ENCODE measurements at regions not wholly inside any gene's neighbourhood (a gene's known extent, or its start where the extent isn't known, plus 50 kb on each side); places are given as distances from the start of the nearest gene placed in this dataset.

GRCh38 chr7:22566176-22566575 is 66.2 kb upstream of the STEAP1B start:
- Mint-ChIP-seq H3K36me3 (peaks cover 0 to 18% of the 10 kb centered on the region in 2 donors), H3K27me3 (no peaks in the 10 kb centered on the region), H3K4me1 (peaks cover 61 to 90% of the 10 kb centered on the region in 2 donors), H3K9me3 (no peaks in the 10 kb centered on the region), H3K27ac (peak overlapping the region; percentile 91), H3K4me3 (peak overlapping the region; percentile 55 to 74)
- no peak for ATAC-seq (replicated peaks)
- DNase-seq, result no peak

- Mint-ChIP-seq H3K9me3 (no peaks in the 10 kb centered on the region), H3K27ac (peak overlapping the region; percentile 91), H3K4me3 (peak overlapping the region; percentile 55 to 74), H3K36me3 (peaks cover 0 to 15% of the 10 kb centered on the region in 2 donors), H3K27me3 (no peaks in the 10 kb centered on the region), H3K4me1 (peaks cover 56 to 86% of the 10 kb centered on the region in 2 donors)
- ATAC-seq (replicated peaks) (peak; percentile 66 to 69), DNase-seq (peak; percentile 53)
Observed at GRCh38 chr7:22565315-22565811, 65.4 kb upstream of the STEAP1B start.

- peaks cover 0 to 15% of the 10 kb centered on the region in 2 donors for H3K36me3 Mint-ChIP-seq
- peaks cover 57 to 86% of the 10 kb centered on the region in 2 donors for H3K4me1 Mint-ChIP-seq
- H3K27ac Mint-ChIP-seq, result peak overlapping the region; percentile 91
- no peaks in the 10 kb centered on the region for H3K9me3 Mint-ChIP-seq
- DNase-seq, result no peak
- H3K27me3 Mint-ChIP-seq, result no peaks in the 10 kb centered on the region
- peak overlapping the region; percentile 46 to 77 for H3K4me3 Mint-ChIP-seq
- no peak for ATAC-seq (replicated peaks)
Observed at GRCh38 chr7:22564511-22565045, 64.6 kb upstream of the STEAP1B start.

GRCh38 chr7:22563621-22564241 is 63.7 kb upstream of the STEAP1B start:
- H3K4me1 Mint-ChIP-seq, result peaks cover 52 to 81% of the 10 kb centered on the region in 2 donors
- DNase-seq (peak; percentile 38), ATAC-seq (replicated peaks) (peak; percentile 36 to 44)
- no peaks in the 10 kb centered on the region for H3K27me3 Mint-ChIP-seq
- H3K9me3 Mint-ChIP-seq, result no peaks in the 10 kb centered on the region
- H3K27ac Mint-ChIP-seq, result peak overlapping the region; percentile 91
- H3K36me3 Mint-ChIP-seq, result peaks cover 0 to 13% of the 10 kb centered on the region in 2 donors
- peak overlapping the region; percentile 45 to 77 for H3K4me3 Mint-ChIP-seq

GRCh38 chr7:22563032-22563501 is 63.1 kb upstream of the STEAP1B start:
- no peaks in the 10 kb centered on the region for H3K9me3 Mint-ChIP-seq
- ATAC-seq (replicated peaks), result peak; percentile 13 to 17
- no peak for DNase-seq
- peaks cover 49 to 74% of the 10 kb centered on the region in 2 donors for H3K4me1 Mint-ChIP-seq
- H3K27me3 Mint-ChIP-seq, result no peaks in the 10 kb centered on the region
- H3K36me3 Mint-ChIP-seq, result peaks cover 0 to 9% of the 10 kb centered on the region in 2 donors
- peak overlapping the region; percentile 91 for H3K27ac Mint-ChIP-seq
- peak overlapping the region; percentile 45 to 77 for H3K4me3 Mint-ChIP-seq

GRCh38 chr7:22561895-22562593 is 62.1 kb upstream of the STEAP1B start:
- Mint-ChIP-seq H3K36me3 (peaks cover 0 to 3% of the 10 kb centered on the region in 2 donors), H3K4me3 (peak overlapping the region in 1 of 2 donors; percentile 62)

GRCh38 chr7:22561321-22561811 is 61.4 kb upstream of the STEAP1B start:
- H3K4me1 Mint-ChIP-seq, result peaks cover 48 to 65% of the 10 kb centered on the region in 2 donors
- no peaks in the 10 kb centered on the region for H3K27me3 Mint-ChIP-seq
- DNase-seq (no peak), ATAC-seq (replicated peaks) (no peak)
- H3K4me3 Mint-ChIP-seq, result peak overlapping the region in 1 of 2 donors; percentile 14
- peaks cover 0 to 8% of the 10 kb centered on the region in 2 donors for H3K36me3 Mint-ChIP-seq
- H3K9me3 Mint-ChIP-seq, result no peaks in the 10 kb centered on the region
- no peak overlapping the region for H3K27ac Mint-ChIP-seq

More at GRCh38 chr7:22561895-22562593, 62.1 kb upstream of the STEAP1B start:
- H3K27me3 Mint-ChIP-seq, result no peaks in the 10 kb centered on the region
- H3K9me3 Mint-ChIP-seq, result no peaks in the 10 kb centered on the region
- no peak overlapping the region for H3K27ac Mint-ChIP-seq
- H3K4me1 Mint-ChIP-seq, result peaks cover 47 to 71% of the 10 kb centered on the region in 2 donors
- DNase-seq (no peak), ATAC-seq (replicated peaks) (peak; percentile 35 to 42)

- H3K27me3 Mint-ChIP-seq, result no peaks in the 10 kb centered on the region
- H3K27ac Mint-ChIP-seq, result peak overlapping the region; percentile 68
- DNase-seq, result peak; percentile 70
- H3K4me3 Mint-ChIP-seq, result no peak overlapping the region
- H3K36me3 Mint-ChIP-seq, result peaks cover 0 to 14% of the 10 kb centered on the region in 2 donors
- no peaks in the 10 kb centered on the region for H3K9me3 Mint-ChIP-seq
- peaks cover 39 to 51% of the 10 kb centered on the region in 2 donors for H3K4me1 Mint-ChIP-seq
- peak; percentile 75 to 83 for ATAC-seq (replicated peaks)
Observed at GRCh38 chr7:22559829-22560489, 60.0 kb upstream of the STEAP1B start.

- peaks cover 0 to 18% of the 10 kb centered on the region in 2 donors for H3K36me3 Mint-ChIP-seq
- no peaks in the 10 kb centered on the region for H3K9me3 Mint-ChIP-seq
- peaks cover 30 to 38% of the 10 kb centered on the region in 2 donors for H3K4me1 Mint-ChIP-seq
- no peak overlapping the region for H3K27ac Mint-ChIP-seq
- ATAC-seq (replicated peaks) (no peak), DNase-seq (no peak)
- peaks cover 4 to 6% of the 10 kb centered on the region in 2 donors for H3K27me3 Mint-ChIP-seq
- no peak overlapping the region for H3K4me3 Mint-ChIP-seq
Observed at GRCh38 chr7:22557167-22557566, 57.2 kb upstream of the STEAP1B start.

GRCh38 chr7:22555476-22555875 is 55.5 kb upstream of the STEAP1B start:
- Mint-ChIP-seq H3K4me3 (no peak overlapping the region), H3K9me3 (no peaks in the 10 kb centered on the region), H3K4me1 (peaks cover 35 to 42% of the 10 kb centered on the region in 2 donors), H3K27me3 (peaks cover 4 to 6% of the 10 kb centered on the region in 2 donors), H3K36me3 (peaks cover 2 to 18% of the 10 kb centered on the region in 2 donors), H3K27ac (no peak overlapping the region)
- DNase-seq (no peak), ATAC-seq (replicated peaks) (no peak)

GRCh38 chr7:22554184-22554583 is 54.2 kb upstream of the STEAP1B start:
- H3K4me3 Mint-ChIP-seq, result peak overlapping the region in 1 of 2 donors; percentile 5
- no peak overlapping the region for H3K27ac Mint-ChIP-seq
- peaks cover 4 to 18% of the 10 kb centered on the region in 2 donors for H3K36me3 Mint-ChIP-seq
- no peak for ATAC-seq (replicated peaks)
- peaks cover 38 to 44% of the 10 kb centered on the region in 2 donors for H3K4me1 Mint-ChIP-seq
- no peaks in the 10 kb centered on the region for H3K9me3 Mint-ChIP-seq
- no peak for DNase-seq
- H3K27me3 Mint-ChIP-seq, result peaks cover 11 to 17% of the 10 kb centered on the region in 2 donors

- peaks cover 38 to 45% of the 10 kb centered on the region in 2 donors for H3K4me1 Mint-ChIP-seq
- peaks cover 12 to 20% of the 10 kb centered on the region in 2 donors for H3K27me3 Mint-ChIP-seq
- no peaks in the 10 kb centered on the region for H3K9me3 Mint-ChIP-seq
- DNase-seq, result peak; percentile 58
- ATAC-seq (replicated peaks), result peak; percentile 84 to 86
- H3K4me3 Mint-ChIP-seq, result peak overlapping the region; percentile 9 to 31
- H3K27ac Mint-ChIP-seq, result peak overlapping the region; percentile 86
- peaks cover 4 to 14% of the 10 kb centered on the region in 2 donors for H3K36me3 Mint-ChIP-seq
Observed at GRCh38 chr7:22551768-22552513, 52.0 kb upstream of the STEAP1B start.

- no peaks in the 10 kb centered on the region for H3K9me3 Mint-ChIP-seq
- H3K4me3 Mint-ChIP-seq, result peak overlapping the region; percentile 90 to 95
- H3K4me1 Mint-ChIP-seq, result peaks cover 34 to 45% of the 10 kb centered on the region in 2 donors
- ATAC-seq (replicated peaks) (no peak), DNase-seq (no peak)
- peaks cover 4 to 6% of the 10 kb centered on the region in 2 donors for H3K36me3 Mint-ChIP-seq
- H3K27me3 Mint-ChIP-seq, result peaks cover 12 to 26% of the 10 kb centered on the region in 2 donors
- no peak overlapping the region for H3K27ac Mint-ChIP-seq
Observed at GRCh38 chr7:22550514-22551030, 50.6 kb upstream of the STEAP1B start.

Measured in stimulated activated naive B cell treated with anti-CD40 and anti-IgM and Interleukin-4, amounts not matched to agents 10 μg/mL and 1 μg/mL and 100 μg/mL, for 72 hours (primary cell).